ENCODE measurements at regions not wholly inside any gene's neighbourhood (a gene's known extent, or its start where the extent isn't known, plus 50 kb on each side); places are given as distances from the start of the nearest gene placed in this dataset.

DNA sequence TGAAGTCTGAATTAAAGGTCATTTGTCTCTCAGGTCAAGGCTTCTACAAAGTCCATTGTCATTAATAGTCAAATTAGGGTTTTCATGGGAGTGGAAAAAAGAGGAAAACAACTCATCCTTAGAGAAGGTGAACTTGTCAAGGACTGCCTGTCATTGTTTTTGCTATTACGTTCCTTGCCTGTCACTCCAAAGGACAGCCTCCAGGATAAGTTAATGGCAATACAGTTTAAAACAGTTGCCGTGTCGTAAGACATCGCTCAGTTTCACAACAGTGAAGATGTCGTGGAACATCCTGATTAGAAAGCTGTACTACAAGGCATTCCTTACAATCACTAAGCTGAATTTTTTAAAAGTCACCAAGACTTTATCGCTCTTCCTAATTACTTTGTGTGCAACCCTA lies 466.8 kb upstream of the SMIM31 start:
- Histone ChIP-seq H3K4me3 (ENCODE audit: low read length) (no peak overlapping the region), H3K9me3 (ENCODE audit: control insufficient read depth, insufficient read depth, low read length) (no peaks in the 10 kb centered on the region), H3K36me3 (ENCODE audit: control insufficient read depth, insufficient read depth, low read length) (no peaks in the 10 kb centered on the region), H3K27ac (ENCODE audit: low read length) (no peak overlapping the region), H3K27me3 (ENCODE audit: control insufficient read depth, insufficient read depth, low read length) (no peaks in the 10 kb centered on the region), H3K4me1 (ENCODE audit: control insufficient read depth, insufficient read depth, low read length) (no peaks in the 10 kb centered on the region)
- Mint-ChIP-seq H3K9me3 (peaks cover 4% of the 10 kb centered on the region in 2 donors), H3K4me1 (no peaks in the 10 kb centered on the region), H3K4me3 (no peak overlapping the region), H3K36me3 (no peaks in the 10 kb centered on the region), H3K27me3 (ENCODE audit: low read depth in 2 of 2) (no peaks in the 10 kb centered on the region), H3K27ac (no peak overlapping the region)
- 87% methylated on average over 6 of the region's 6 CpGs for WGBS (ENCODE audit: insufficient coverage)
- DNase-seq, result no peak
- intact Hi-C loops (cut with micrococcal nuclease), result no loop called here
- TF ChIP-seq, protein P1, sequence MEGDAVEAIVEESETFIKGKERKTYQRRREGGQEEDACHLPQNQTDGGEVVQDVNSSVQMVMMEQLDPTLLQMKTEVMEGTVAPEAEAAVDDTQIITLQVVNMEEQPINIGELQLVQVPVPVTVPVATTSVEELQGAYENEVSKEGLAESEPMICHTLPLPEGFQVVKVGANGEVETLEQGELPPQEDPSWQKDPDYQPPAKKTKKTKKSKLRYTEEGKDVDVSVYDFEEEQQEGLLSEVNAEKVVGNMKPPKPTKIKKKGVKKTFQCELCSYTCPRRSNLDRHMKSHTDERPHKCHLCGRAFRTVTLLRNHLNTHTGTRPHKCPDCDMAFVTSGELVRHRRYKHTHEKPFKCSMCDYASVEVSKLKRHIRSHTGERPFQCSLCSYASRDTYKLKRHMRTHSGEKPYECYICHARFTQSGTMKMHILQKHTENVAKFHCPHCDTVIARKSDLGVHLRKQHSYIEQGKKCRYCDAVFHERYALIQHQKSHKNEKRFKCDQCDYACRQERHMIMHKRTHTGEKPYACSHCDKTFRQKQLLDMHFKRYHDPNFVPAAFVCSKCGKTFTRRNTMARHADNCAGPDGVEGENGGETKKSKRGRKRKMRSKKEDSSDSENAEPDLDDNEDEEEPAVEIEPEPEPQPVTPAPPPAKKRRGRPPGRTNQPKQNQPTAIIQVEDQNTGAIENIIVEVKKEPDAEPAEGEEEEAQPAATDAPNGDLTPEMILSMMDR (IDR thresholded peaks at IDR 0.05), result no peak
- no peak for ATAC-seq

DNA sequence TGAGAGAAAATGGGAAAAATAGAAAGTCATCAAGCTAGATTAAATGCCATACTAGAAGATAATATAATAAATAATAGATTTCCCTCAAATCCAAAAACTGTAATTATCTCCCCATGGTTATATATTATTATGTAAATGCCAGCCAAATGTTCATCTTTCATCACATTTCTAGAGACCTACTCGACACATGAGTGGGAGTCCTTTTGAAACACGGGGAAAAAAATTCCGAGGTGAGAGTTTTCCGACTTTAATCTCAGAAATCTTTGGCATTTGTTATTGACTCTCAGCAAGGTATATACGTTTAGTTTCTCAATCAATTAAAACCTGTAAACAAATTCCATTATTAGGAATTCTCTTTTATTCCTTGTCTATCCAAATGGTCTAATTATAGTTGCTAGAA lies 465.4 kb upstream of the SMIM31 start:
- Mint-ChIP-seq H3K4me3 (no peak overlapping the region), H3K36me3 (no peaks in the 10 kb centered on the region), H3K27ac (no peak overlapping the region), H3K27me3 (ENCODE audit: low read depth in 2 of 2) (no peaks in the 10 kb centered on the region), H3K4me1 (no peaks in the 10 kb centered on the region), H3K9me3 (peaks cover 4 to 5% of the 10 kb centered on the region in 2 donors)
- Histone ChIP-seq H3K4me3 (ENCODE audit: low read length) (no peak overlapping the region), H3K27ac (ENCODE audit: low read length) (no peak overlapping the region), H3K36me3 (ENCODE audit: control insufficient read depth, insufficient read depth, low read length) (no peaks in the 10 kb centered on the region), H3K27me3 (ENCODE audit: control insufficient read depth, insufficient read depth, low read length) (no peaks in the 10 kb centered on the region), H3K4me1 (ENCODE audit: control insufficient read depth, insufficient read depth, low read length) (no peaks in the 10 kb centered on the region), H3K9me3 (ENCODE audit: control insufficient read depth, insufficient read depth, low read length) (no peaks in the 10 kb centered on the region)
- WGBS (ENCODE audit: insufficient coverage), result 85% methylated on average over 4 of the region's 5 CpGs
- TF ChIP-seq, protein P1 (IDR thresholded peaks at IDR 0.05), result no peak
- intact Hi-C loops (cut with micrococcal nuclease), result no loop called here
- no peak for DNase-seq
- no peak for ATAC-seq

DNA sequence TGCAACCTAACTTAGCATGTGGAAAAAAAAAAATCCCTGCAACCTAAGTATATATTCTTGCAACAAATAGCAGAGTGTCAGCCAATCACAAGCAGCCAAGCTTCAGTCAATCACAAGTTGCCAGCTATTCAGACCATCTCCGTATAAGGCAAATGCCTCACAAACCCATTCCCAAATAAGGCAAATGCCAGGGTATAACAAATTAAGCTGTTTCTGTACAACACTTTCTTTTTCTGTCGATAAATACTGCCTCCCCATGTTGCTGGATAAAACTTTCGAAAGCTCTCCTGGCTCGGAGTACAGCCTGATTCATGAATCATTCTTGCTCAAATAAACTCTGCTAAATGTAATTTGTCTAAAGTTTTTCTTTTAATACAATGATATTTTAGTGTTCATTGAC lies 460.7 kb upstream of the SMIM31 start:
- peaks cover 4 to 10% of the 10 kb centered on the region in 2 donors for H3K9me3 Mint-ChIP-seq
- no peak overlapping the region for H3K4me3 ChIP-seq (ENCODE audit: low read length)
- no peak overlapping the region for H3K4me3 Mint-ChIP-seq
- H3K4me1 Mint-ChIP-seq, result no peaks in the 10 kb centered on the region
- WGBS (ENCODE audit: insufficient coverage), result 95% methylated on average over 4 of the region's 4 CpGs
- no peaks in the 10 kb centered on the region for H3K4me1 ChIP-seq (ENCODE audit: control insufficient read depth, insufficient read depth, low read length)
- DNase-seq (no peak), ATAC-seq (no peak)
- TF ChIP-seq, protein P1 (IDR thresholded peaks at IDR 0.05), result no peak
- no peaks in the 10 kb centered on the region for H3K36me3 Mint-ChIP-seq
- no peaks in the 10 kb centered on the region for H3K27me3 Mint-ChIP-seq (ENCODE audit: low read depth in 2 of 2)
- H3K27ac Mint-ChIP-seq, result no peak overlapping the region
- H3K36me3 ChIP-seq (ENCODE audit: control insufficient read depth, insufficient read depth, low read length), result no peaks in the 10 kb centered on the region
- no peak overlapping the region for H3K27ac ChIP-seq (ENCODE audit: low read length)
- H3K9me3 ChIP-seq (ENCODE audit: control insufficient read depth, insufficient read depth, low read length), result no peaks in the 10 kb centered on the region
- intact Hi-C loops (cut with micrococcal nuclease), result no loop called here
- H3K27me3 ChIP-seq (ENCODE audit: control insufficient read depth, insufficient read depth, low read length), result no peaks in the 10 kb centered on the region

DNA sequence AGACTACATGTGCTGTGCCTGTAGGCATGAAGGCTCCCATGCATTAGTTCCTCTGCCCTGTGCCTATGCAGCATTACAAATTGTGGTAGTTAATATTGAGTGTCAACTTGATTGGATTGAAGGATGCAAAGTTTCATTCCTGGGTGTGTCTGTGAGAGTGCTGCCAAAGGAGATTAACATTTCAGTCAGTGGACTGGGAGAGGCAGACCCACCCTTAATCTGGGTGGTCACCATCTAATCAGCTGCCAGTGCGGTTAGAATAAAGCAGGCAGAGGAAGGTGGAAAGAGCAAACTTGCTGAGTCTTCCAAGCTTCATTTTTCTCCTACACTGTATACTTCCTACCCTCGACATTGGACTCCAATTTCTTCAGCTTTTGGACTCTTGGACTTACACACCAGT lies 460.2 kb upstream of the SMIM31 start:
- Mint-ChIP-seq H3K36me3 (no peaks in the 10 kb centered on the region), H3K4me3 (no peak overlapping the region), H3K4me1 (no peaks in the 10 kb centered on the region), H3K27me3 (ENCODE audit: low read depth in 2 of 2) (no peaks in the 10 kb centered on the region), H3K27ac (no peak overlapping the region), H3K9me3 (peaks cover 4 to 10% of the 10 kb centered on the region in 2 donors)
- 88% methylated on average over 2 of the region's 2 CpGs for WGBS (ENCODE audit: insufficient coverage)
- DNase-seq (no peak), ATAC-seq (no peak)
- Histone ChIP-seq H3K27me3 (ENCODE audit: control insufficient read depth, insufficient read depth, low read length) (no peaks in the 10 kb centered on the region), H3K36me3 (ENCODE audit: control insufficient read depth, insufficient read depth, low read length) (no peaks in the 10 kb centered on the region), H3K27ac (ENCODE audit: low read length) (no peak overlapping the region), H3K4me3 (ENCODE audit: low read length) (no peak overlapping the region), H3K4me1 (ENCODE audit: control insufficient read depth, insufficient read depth, low read length) (no peaks in the 10 kb centered on the region), H3K9me3 (ENCODE audit: control insufficient read depth, insufficient read depth, low read length) (no peaks in the 10 kb centered on the region)
- intact Hi-C loops (cut with micrococcal nuclease), result no loop called here
- TF ChIP-seq, protein P1 (IDR thresholded peaks at IDR 0.05), result no peak

All from natural killer cell (primary cell).